Ishikawa (cell line): ENCODE measurements at regions not wholly inside any gene's neighbourhood (a gene's known extent, or its start where the extent isn't known, plus 50 kb on each side); places are given as distances from the start of the nearest gene placed in this dataset.

Experiments used
- EP300 ChIP-seq: IDR thresholded peaks from 2 replicates; pipeline ENCODE4 v1.6.1; 2012; ENCODE audit warnings: borderline replicate concordance
- TCF12 ChIP-seq: IDR thresholded peaks from 2 replicates; pipeline ENCODE4 v1.6.1; 2012; ENCODE audit warnings: low read depth
- YY1 ChIP-seq: IDR thresholded peaks from 2 replicates; pipeline ENCODE4 v1.6.1; 2012; ENCODE audit warnings: low read depth
- TF ChIP-seq, protein P1 (sequence below): IDR thresholded peaks from 2 replicates; pipeline ENCODE4 v1.6.1; 2012

DNA sequence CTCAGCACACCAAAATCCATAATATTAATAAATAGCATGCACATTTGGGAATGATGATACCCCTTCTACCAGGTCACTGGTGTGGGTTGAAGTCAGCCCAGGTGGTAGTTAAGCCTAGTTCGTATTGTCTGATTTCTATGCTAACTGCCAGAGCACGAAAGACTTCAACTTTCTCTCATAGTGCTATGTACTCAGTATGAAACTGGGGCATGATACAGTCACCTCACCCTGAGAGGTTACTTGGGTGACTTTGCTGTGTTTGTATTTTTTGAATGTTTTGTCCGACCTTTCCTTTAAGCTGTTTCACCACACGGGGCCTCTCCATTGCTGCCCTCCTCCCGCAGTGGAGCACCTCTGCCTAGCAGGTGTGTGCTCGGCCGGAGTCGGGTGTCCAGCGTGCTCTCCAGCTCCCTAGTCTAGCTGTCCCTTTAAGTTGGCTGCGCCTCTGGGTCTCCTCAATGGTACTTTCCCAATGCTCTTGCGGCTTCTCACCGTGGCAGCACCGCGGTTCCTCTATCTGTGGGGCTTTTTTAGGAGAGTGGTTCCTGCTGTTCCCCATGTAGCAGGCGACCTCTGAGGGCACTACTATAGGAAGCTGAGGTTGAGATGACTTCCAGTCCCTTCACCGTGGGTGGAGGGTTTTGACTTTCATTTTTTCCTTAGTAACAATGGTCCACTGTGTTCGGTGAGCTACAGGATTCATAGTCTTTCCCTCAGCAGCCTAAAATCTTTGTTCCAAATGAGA lies 524.0 kb upstream of the PFKP start:
- TF ChIP-seq YY1 (no peak), EP300 (no peak), TCF12 (no peak)
- TF ChIP-seq, protein P1, sequence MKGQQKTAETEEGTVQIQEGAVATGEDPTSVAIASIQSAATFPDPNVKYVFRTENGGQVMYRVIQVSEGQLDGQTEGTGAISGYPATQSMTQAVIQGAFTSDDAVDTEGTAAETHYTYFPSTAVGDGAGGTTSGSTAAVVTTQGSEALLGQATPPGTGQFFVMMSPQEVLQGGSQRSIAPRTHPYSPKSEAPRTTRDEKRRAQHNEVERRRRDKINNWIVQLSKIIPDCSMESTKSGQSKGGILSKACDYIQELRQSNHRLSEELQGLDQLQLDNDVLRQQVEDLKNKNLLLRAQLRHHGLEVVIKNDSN: no peak
